Activated naive CD4-positive, alpha-beta T cell treated with anti-CD3 and anti-CD28 coated beads for 36 hours (primary cell): ENCODE measurements at regions not wholly inside any gene's neighbourhood (a gene's known extent, or its start where the extent isn't known, plus 50 kb on each side); places are given as distances from the start of the nearest gene placed in this dataset.

Source experiments
- CTCF ChIA-PET: fragments of 350-600 bp; sonication (Branson Sonifier 250); formaldehyde crosslinking; loops from one replicate; lab custom pipeline; 2021; ENCODE audit warnings: antibody characterized with exemption; lab: Charles Lee
- DNase-seq: peaks from one replicate; pipeline ENCODE4 v3.0.0-alpha.2; 2020
- H3K27ac Mint-ChIP-seq: one replicate; pipeline ENCODE4 v1.8.0; 2021; ENCODE audit warnings: mild to moderate bottlenecking, mixed read lengths
- H3K27me3 Mint-ChIP-seq: one replicate; pipeline ENCODE4 v1.8.0; 2021; ENCODE audit warnings: low read depth, mixed read lengths
- H3K36me3 Mint-ChIP-seq: one replicate; pipeline ENCODE4 v1.8.0; 2021; ENCODE audit warnings: low read depth, mixed read lengths
- H3K4me1 Mint-ChIP-seq: one replicate; pipeline ENCODE4 v1.8.0; 2021; ENCODE audit warnings: low read depth, mixed read lengths
- H3K4me3 Mint-ChIP-seq: one replicate; pipeline ENCODE4 v1.8.0; 2021; ENCODE audit warnings: mild to moderate bottlenecking, moderate library complexity, mixed read lengths
- H3K9me3 Mint-ChIP-seq: one replicate; pipeline ENCODE4 v1.8.0; 2021; ENCODE audit warnings: mixed read lengths
- intact Hi-C: fragments of 100-400 bp; cut with micrococcal nuclease; formaldehyde crosslinking; loops from one replicate; pipeline ENCODE4 v1.15.1; 2023

DNA sequence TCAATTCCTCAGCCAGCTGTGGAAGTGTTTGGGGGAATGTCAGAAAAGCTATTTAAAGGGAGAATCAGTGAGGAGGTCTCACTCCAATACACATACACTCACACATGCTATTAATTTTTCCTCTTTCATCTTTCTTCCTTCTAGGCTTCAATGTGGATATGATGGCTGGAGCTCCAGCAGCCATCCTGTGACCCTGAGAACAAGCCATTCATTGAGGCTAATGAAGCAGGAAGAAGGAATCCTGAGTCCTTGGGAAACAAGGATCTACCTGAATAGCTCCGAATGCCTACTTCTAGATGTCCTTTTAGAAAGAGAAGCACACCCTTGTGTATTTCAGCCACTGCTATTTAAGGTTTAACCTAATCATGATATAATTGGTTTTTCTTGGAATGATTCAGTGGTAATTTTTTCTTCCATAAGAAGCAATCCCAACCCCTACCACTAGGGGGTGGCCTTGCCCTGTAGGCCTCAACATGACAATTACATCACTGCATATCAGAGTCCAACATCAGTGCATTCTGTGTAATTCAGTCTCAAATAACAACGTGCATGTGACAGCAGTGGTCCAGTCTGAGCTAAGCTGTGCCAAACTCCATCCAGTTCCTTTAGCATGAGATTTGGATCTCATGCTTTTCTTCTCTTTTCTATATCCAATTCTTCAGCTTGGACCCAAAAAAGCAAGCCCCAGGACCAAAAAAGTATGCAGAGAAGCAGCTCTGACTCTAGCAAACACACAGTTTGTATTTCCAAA is 85.3 kb upstream of the ANKRD1 start:
- Mint-ChIP-seq H3K9me3 (no peaks in the 10 kb centered on the region), H3K27ac (no peak overlapping the region), H3K4me1 (peaks cover 31% of the 10 kb centered on the region), H3K36me3 (no peaks in the 10 kb centered on the region), H3K4me3 (no peak overlapping the region), H3K27me3 (no peaks in the 10 kb centered on the region)
- peak; percentile 83 for DNase-seq
- CTCF ChIA-PET, result interaction anchor here (0.6 to 5.9 kb wide), 50 partner anchors 9 to 1279 kb away, joined by 3 to 161 read pairs (median 4); no protein-coding TSS in a partner anchor
- intact Hi-C loops, result loop anchor here (1.0 to 10.0 kb wide), 13 partner anchors 28 to 899 kb away; partner anchors contain the start of genes FGFBP3, HECTD2 and PCGF5

DNA sequence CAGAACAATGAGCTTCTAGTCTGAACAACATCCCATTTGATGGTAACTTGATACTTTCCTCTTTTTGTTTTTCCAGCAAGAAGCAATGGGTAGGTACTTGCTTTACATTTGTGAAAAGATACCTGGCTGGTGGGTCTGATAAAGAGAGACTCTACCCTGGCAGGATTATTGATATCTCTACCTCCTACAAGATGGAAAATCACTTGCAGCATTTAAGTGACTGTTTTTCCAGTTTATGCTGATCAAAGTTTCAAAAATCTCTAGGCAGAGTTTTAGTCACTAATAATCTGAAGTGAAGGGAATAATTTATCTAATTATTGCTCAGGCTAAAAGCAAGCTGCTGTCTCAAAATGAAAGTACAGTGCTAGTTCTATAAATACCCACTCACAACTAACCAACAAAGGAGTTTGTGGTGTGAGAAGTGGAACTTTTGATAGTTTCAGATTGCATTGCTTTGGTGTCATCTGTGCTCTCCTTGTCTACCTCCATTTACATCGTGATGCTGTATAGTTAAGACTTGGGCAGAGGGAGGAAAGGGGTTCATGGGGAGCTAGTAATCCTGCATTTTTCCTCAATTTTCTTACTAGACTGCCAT is 86.0 kb upstream of the ANKRD1 start:
- intact Hi-C loops, result loop anchor here (1.0 to 10.0 kb wide), 14 partner anchors 27 to 898 kb away; partner anchors contain the start of genes FGFBP3, HECTD2, PCGF5 and RPP30
- no peaks in the 10 kb centered on the region for H3K36me3 Mint-ChIP-seq
- H3K4me1 Mint-ChIP-seq, result peaks cover 31% of the 10 kb centered on the region
- CTCF ChIA-PET, result interaction anchor here (0.6 to 5.9 kb wide), 38 partner anchors 11 to 1279 kb away, joined by 3 to 161 read pairs (median 4); no protein-coding TSS in a partner anchor
- no peaks in the 10 kb centered on the region for H3K27me3 Mint-ChIP-seq
- no peak overlapping the region for H3K4me3 Mint-ChIP-seq
- H3K27ac Mint-ChIP-seq, result no peak overlapping the region
- no peaks in the 10 kb centered on the region for H3K9me3 Mint-ChIP-seq
- no peak for DNase-seq

DNA sequence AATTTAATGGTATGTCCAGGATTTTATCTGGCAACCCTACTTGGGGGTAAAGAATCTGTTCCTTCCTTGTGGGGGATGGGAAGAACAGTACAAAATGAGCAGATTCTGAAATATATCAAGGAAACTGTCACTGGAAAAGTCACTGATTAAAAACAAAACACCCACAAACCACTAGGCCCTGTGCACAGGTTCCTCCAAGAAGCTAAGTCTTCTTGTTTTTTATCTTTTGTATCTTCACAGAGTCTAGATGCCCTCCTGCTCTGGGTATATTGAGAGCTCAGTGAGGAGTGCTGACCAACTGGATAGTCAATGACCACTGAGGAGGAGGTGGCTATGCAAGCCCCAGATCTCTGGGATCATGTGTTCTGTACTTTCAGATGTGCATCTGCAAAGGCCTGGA is 86.8 kb upstream of the ANKRD1 start:
- intact Hi-C loops, result loop anchor here (1.0 to 10.0 kb wide), 5 partner anchors 97 to 897 kb away; partner anchors contain the start of genes FGFBP3 and RPP30
- no peaks in the 10 kb centered on the region for H3K9me3 Mint-ChIP-seq
- H3K4me1 Mint-ChIP-seq, result peaks cover 31% of the 10 kb centered on the region
- H3K4me3 Mint-ChIP-seq, result no peak overlapping the region
- no peak for DNase-seq
- CTCF ChIA-PET, result interaction anchor here (0.9 to 5.9 kb wide), 12 partner anchors 10 to 253 kb away, joined by 3 to 161 read pairs (median 6); no protein-coding TSS in a partner anchor
- H3K27ac Mint-ChIP-seq, result no peak overlapping the region
- H3K36me3 Mint-ChIP-seq, result no peaks in the 10 kb centered on the region
- H3K27me3 Mint-ChIP-seq, result no peaks in the 10 kb centered on the region

DNA sequence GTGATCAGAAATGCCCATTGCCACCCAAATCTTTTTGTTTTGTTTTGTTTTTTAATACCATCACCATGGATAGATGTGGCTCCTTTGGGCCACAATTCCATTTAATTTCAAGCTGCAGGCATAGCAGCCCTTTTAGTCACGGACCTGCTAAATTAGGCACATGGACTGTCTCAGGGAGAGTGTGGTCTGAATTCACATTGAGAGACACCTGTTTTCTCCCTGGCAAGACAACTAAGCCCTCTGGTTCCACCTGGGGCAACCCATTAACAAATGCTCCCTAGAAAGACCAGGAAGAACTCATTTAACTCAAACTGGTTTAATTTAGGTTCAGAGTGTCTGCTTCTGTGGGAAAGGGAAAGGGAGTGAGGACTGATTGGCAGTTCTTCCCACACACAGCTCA is 88.2 kb upstream of the ANKRD1 start:
- Mint-ChIP-seq H3K27ac (no peak overlapping the region), H3K4me3 (no peak overlapping the region), H3K36me3 (no peaks in the 10 kb centered on the region), H3K4me1 (peaks cover 31% of the 10 kb centered on the region), H3K9me3 (no peaks in the 10 kb centered on the region), H3K27me3 (peaks cover 3% of the 10 kb centered on the region)
- DNase-seq, result no peak
- intact Hi-C loops, result loop anchor here (10.0 kb wide), 1 partner anchor 896 kb away; the partner anchor contains the start of gene FGFBP3
- CTCF ChIA-PET, result interaction anchor here (0.7 to 1.1 kb wide), 2 partner anchors 204 to 289 kb away, joined by 3 to 7 read pairs; no protein-coding TSS in a partner anchor

DNA sequence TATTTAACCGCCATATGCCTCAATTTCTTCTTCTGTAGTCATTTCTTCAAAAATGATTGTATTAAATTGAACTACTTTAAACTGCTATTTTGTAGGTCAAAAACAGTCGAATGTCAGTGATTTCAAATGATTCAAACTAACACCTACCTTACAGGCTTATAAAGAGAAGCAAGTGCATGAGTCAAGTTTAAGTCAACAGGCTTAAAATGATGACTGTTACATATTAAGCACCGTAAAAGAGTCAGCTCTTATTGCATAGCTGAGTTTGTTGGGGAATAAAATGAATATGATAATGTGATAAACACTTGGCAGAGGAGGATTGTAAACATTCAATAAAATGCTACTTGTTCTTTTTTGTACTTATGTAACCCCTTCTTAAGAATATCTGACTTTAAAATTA is 90.1 kb upstream of the ANKRD1 start:
- Mint-ChIP-seq H3K4me3 (no peak overlapping the region), H3K36me3 (no peaks in the 10 kb centered on the region), H3K4me1 (peaks cover 20% of the 10 kb centered on the region), H3K27ac (no peak overlapping the region), H3K27me3 (peaks cover 3% of the 10 kb centered on the region), H3K9me3 (no peaks in the 10 kb centered on the region)
- CTCF ChIA-PET, result interaction anchor here (0.6 to 1.2 kb wide), 5 partner anchors 43 to 288 kb away, joined by 3 to 4 read pairs (median 3); no protein-coding TSS in a partner anchor
- intact Hi-C loops, result no loop called here
- no peak for DNase-seq

DNA sequence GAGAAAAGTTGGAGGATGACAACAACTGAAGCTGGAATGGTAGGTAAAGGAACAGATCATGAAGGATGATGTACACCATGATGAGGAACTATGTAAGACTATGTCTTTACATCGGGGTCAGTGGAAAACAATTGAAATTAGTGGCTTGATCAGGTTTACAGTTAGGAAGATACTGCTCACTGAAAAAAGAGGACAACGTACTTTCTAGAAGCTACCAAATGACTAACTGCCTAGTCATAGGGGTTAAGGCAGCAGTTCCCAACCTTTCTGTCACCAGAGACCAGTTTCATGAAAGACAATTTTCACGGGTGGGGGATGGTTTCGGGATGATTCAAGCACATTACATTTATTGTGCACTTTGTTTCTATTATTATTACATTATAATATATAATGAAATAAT is 91.6 kb upstream of the ANKRD1 start:
- Mint-ChIP-seq H3K4me1 (peaks cover 7% of the 10 kb centered on the region), H3K9me3 (no peaks in the 10 kb centered on the region), H3K27me3 (peaks cover 3% of the 10 kb centered on the region), H3K27ac (no peak overlapping the region), H3K4me3 (no peak overlapping the region), H3K36me3 (no peaks in the 10 kb centered on the region)
- no peak for DNase-seq
- intact Hi-C loops, result no loop called here
- CTCF ChIA-PET, result interaction anchor here (0.6 to 1.4 kb wide), 2 partner anchors 93 to 101 kb away, joined by 4 read pairs; no protein-coding TSS in a partner anchor

DNA sequence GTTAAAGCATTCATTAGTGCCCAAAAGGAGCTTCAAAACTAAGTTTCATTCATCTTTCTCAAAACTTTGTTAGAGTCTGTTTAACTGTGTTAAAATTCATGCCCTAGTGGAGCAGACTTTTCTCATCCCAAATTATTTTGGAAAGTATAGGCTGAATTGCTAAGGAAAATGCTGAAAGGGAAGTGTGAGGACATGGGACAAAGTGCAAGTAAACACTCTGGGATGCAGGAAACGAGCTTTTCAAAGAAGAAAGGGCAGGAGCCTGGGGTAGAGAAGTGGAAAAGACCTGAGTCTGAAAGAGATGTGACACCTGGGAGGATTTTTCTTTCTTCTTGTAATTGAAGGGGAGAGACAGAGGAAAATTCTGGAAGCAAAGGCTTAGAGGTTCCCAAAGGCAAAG is 93.1 kb upstream of the ANKRD1 start:
- no peak for DNase-seq
- Mint-ChIP-seq H3K36me3 (no peaks in the 10 kb centered on the region), H3K4me1 (no peaks in the 10 kb centered on the region), H3K27me3 (peaks cover 3% of the 10 kb centered on the region), H3K9me3 (no peaks in the 10 kb centered on the region), H3K4me3 (no peak overlapping the region), H3K27ac (no peak overlapping the region)
- CTCF ChIA-PET, result interaction anchor here (1.4 kb wide), 1 partner anchor 67 kb away, joined by 3 read pairs; no protein-coding TSS in a partner anchor
- intact Hi-C loops, result no loop called here

DNA sequence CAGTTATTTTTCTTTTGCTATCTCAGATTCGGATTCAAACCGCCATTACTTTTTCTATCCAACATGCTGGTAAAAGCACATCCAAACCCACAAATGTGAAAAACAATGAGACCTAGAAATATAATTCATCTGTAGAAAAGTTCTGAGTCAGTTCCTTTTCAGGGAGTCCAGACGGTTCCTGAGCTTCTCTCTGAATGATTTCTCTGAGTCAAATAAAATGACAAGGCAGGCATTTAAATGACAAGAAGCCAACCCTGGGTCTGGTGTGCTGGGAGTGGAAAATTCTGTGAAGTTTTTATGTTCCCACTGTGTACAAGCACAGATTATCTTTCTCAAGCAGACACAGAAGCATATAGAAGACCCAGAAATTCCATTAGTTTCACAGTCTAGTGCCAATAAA is 96.3 kb upstream of the ANKRD1 start:
- Mint-ChIP-seq H3K27ac (no peak overlapping the region), H3K36me3 (no peaks in the 10 kb centered on the region), H3K4me1 (peaks cover 2% of the 10 kb centered on the region), H3K4me3 (no peak overlapping the region), H3K27me3 (peaks cover 3% of the 10 kb centered on the region), H3K9me3 (no peaks in the 10 kb centered on the region)
- DNase-seq, result no peak
- intact Hi-C loops, result no loop called here
- CTCF ChIA-PET, result interaction anchor here (0.8 to 3.0 kb wide), 3 partner anchors 11 to 234 kb away, joined by 3 to 13 read pairs (median 4); no protein-coding TSS in a partner anchor

DNA sequence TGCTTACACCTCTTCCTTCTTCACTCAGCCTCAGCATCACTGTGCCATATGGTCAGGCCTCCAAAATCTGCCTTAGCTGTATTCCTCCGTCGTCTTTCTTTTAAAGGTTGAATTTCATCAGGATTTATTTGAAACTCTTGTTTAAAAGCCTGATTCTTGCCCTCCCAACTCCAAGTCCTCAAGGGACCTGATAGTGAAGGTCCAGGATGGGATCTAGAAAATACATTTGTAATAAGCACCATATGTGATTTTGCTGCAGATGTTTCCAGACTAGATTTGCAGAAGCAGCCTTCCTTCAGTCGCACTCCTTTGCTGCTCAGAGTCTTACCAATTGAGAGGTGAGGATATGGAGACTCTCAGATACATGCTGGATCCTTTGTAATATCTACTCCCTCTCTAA is 101.0 kb upstream of the ANKRD1 start:
- Mint-ChIP-seq H3K4me1 (peaks cover 2% of the 10 kb centered on the region), H3K9me3 (peaks cover 2% of the 10 kb centered on the region), H3K36me3 (no peaks in the 10 kb centered on the region), H3K27me3 (no peaks in the 10 kb centered on the region), H3K4me3 (no peak overlapping the region), H3K27ac (no peak overlapping the region)
- no peak for DNase-seq
- intact Hi-C loops, result no loop called here
- CTCF ChIA-PET, result no interaction called here

DNA sequence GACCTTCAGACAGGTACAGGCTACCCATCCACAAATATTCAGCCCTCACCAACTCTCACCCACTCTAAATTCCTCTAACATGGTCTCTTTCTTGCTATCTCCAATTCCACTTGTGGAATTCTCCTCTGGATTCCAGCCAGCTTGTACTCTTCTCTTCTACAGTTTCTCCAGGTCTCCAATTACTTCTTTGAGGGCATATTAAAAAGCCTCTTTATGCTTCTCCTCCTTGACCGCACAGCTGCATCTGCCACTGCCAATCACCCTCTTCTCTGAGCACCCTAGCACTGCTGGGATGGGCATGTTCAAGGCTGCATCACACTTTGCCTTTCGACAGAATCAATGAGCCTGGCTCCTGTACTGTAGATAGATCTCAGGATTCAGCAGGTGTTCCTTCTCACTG is 101.5 kb upstream of the ANKRD1 start:
- DNase-seq, result no peak
- Mint-ChIP-seq H3K4me3 (no peak overlapping the region), H3K27me3 (no peaks in the 10 kb centered on the region), H3K36me3 (no peaks in the 10 kb centered on the region), H3K9me3 (peaks cover 2% of the 10 kb centered on the region), H3K27ac (no peak overlapping the region), H3K4me1 (peaks cover 2% of the 10 kb centered on the region)
- intact Hi-C loops, result no loop called here
- CTCF ChIA-PET, result no interaction called here

DNA sequence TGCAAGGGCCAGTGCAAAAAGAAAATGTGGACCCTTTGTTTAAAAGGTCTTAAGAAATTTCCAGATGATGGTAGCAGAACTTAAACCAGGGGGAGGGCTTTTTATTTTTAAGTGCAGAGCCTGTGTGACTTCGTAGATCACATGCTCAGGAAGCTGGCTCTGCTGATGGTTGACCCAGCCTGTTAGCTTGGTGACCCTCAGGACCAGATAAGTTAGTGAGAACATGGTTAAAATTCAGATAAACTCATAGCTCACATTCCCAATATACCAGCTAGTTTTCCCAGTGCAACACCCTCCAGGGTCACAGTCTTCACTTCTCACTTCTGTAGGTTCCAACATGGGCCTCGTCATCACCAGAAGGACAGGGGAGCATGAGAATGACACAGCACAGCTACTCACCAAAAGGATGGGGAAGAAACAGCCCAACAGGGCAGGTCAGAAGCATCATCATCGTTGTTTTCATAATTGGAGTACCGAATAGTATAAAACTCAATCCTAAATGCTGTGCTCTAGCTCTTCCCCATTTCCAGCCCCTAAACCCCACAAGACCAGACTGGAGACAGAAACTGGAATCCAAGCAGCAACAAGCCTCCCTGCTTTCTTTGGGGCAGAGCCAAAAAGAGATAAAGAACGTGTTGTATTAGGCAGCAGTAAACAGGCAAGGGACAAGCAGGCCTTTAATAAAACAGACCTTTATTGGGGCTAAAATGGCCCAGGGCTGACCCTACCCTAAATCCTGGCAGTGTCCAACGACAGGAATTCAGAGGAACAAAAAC is 102.2 kb upstream of the ANKRD1 start:
- H3K4me3 Mint-ChIP-seq, result no peak overlapping the region
- H3K27me3 Mint-ChIP-seq, result no peaks in the 10 kb centered on the region
- intact Hi-C loops, result no loop called here
- CTCF ChIA-PET, result no interaction called here
- peaks cover 2% of the 10 kb centered on the region for H3K4me1 Mint-ChIP-seq
- H3K9me3 Mint-ChIP-seq, result peaks cover 2% of the 10 kb centered on the region
- no peak overlapping the region for H3K27ac Mint-ChIP-seq
- no peaks in the 10 kb centered on the region for H3K36me3 Mint-ChIP-seq
- no peak for DNase-seq
